ENCODE measurements at regions not wholly inside any gene's neighbourhood (a gene's known extent, or its start where the extent isn't known, plus 50 kb on each side); places are given as distances from the start of the nearest gene placed in this dataset.

DNA sequence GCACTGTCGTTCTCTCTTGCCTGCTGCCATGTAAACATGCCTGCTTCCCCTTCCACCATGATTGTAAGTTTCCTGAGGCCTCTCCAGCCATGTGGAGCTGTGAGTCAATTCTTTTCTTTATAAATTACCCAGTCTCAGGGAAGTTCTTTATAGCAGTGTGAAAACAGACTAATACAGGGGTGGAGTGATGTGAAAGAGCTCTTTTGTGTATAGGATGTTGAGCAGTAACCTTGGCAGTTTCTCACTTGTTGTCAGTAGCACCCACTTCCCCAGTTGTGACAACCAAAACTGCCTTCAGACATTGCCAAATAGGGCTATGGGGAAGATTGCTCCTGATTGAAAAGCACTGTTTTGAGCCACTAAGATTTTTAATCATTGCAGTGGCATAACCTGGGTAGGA is 552.2 kb upstream of the ZNF462 start:
- H3K36me3 ChIP-seq, result no peaks in the 10 kb centered on the region
- no peaks in the 10 kb centered on the region for H3K27me3 ChIP-seq
- no peak overlapping the region for H3K27ac ChIP-seq
- intact Hi-C loops (cut with DNase I; ENCODE audit: low total_unique reads), result no loop called here
- no peak for DNase-seq
- no peak overlapping the region for H3K4me3 ChIP-seq
- no peaks in the 10 kb centered on the region for H3K4me1 ChIP-seq
- TF ChIP-seq CTCF (IDR thresholded peaks at IDR 0.05) (no peak), POLR2A (IDR thresholded peaks at IDR 0.05) (no peak)
- H3K9me3 ChIP-seq, result no peaks in the 10 kb centered on the region

DNA sequence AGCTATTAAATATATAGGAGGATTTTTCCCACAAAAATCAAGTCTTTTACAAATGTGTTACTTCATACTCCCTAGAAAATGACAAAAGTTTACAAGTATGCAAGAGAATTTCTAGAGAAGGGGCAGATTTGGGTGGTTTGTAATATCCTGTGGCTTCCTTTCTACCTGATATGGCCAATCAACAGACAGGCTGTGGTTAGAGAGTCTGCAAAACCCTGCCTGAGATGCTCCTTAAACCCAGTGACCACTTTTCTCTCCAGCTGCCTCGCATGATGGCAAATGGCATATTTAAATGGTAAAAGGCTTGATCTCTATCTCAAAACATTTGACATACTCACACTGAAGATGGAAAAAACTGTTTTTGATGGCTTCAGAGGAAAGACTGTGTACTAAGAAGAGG is 550.1 kb upstream of the ZNF462 start:
- no peaks in the 10 kb centered on the region for H3K9me3 ChIP-seq
- H3K4me1 ChIP-seq, result no peaks in the 10 kb centered on the region
- H3K27me3 ChIP-seq, result no peaks in the 10 kb centered on the region
- intact Hi-C loops (cut with DNase I; ENCODE audit: low total_unique reads), result no loop called here
- TF ChIP-seq POLR2A (IDR thresholded peaks at IDR 0.05) (no peak), CTCF (IDR thresholded peaks at IDR 0.05) (no peak)
- no peak for DNase-seq
- no peak overlapping the region for H3K27ac ChIP-seq
- no peak overlapping the region for H3K4me3 ChIP-seq
- no peaks in the 10 kb centered on the region for H3K36me3 ChIP-seq

GRCh38 chr9:106314476-106314875 is 548.5 kb upstream of the ZNF462 start:
- Histone ChIP-seq H3K9me3 (no peaks in the 10 kb centered on the region), H3K4me3 (no peak overlapping the region), H3K27ac (no peak overlapping the region), H3K4me1 (no peaks in the 10 kb centered on the region), H3K27me3 (no peaks in the 10 kb centered on the region), H3K36me3 (no peaks in the 10 kb centered on the region)
- DNase-seq, result no peak
- intact Hi-C loops (cut with DNase I; ENCODE audit: low total_unique reads), result no loop called here
- TF ChIP-seq CTCF (IDR thresholded peaks at IDR 0.05) (no peak), POLR2A (IDR thresholded peaks at IDR 0.05) (no peak)

GRCh38 chr9:106321394-106322180 is 541.4 kb upstream of the ZNF462 start:
- H3K9me3 ChIP-seq, result no peaks in the 10 kb centered on the region
- no peaks in the 10 kb centered on the region for H3K27me3 ChIP-seq
- H3K4me1 ChIP-seq, result no peaks in the 10 kb centered on the region
- H3K36me3 ChIP-seq, result no peaks in the 10 kb centered on the region
- intact Hi-C loops (cut with DNase I; ENCODE audit: low total_unique reads), result no loop called here
- H3K27ac ChIP-seq, result no peak overlapping the region
- TF ChIP-seq CTCF (IDR thresholded peaks at IDR 0.05) (no peak), POLR2A (IDR thresholded peaks at IDR 0.05) (no peak)
- DNase-seq, result no peak
- H3K4me3 ChIP-seq, result no peak overlapping the region

DNA sequence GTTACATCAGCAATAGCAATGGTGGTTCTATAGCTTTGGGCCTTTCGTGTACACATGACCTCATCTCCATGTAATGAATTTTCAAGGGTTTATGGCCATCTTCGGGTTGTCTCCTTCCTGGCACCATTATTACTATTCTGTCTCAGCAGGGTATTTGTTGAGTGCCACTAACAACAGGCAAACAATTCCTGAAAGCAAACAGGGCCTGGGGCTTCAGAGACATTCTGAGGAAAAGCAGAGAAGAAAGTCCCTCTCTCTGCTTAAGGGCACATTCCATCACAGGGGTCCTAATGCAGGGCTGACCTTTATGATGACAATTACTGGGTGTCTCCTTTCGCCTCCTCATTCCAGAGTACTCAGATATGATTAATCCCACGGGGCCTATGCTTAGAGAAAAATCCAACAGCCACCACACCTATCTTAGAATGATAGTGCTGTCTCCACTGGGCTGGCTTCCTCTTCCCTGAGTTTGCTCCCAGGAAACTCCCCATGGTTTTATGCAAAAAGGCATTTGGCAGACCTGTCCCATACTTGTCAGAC is 540.2 kb upstream of the ZNF462 start:
- no peak for TF ChIP-seq CTCF (IDR thresholded peaks at IDR 0.05)
- no peak for TF ChIP-seq POLR2A (IDR thresholded peaks at IDR 0.05)
- no peaks in the 10 kb centered on the region for H3K9me3 ChIP-seq
- H3K27ac ChIP-seq, result no peak overlapping the region
- H3K4me3 ChIP-seq, result no peak overlapping the region
- H3K27me3 ChIP-seq, result no peaks in the 10 kb centered on the region
- intact Hi-C loops (cut with DNase I; ENCODE audit: low total_unique reads), result no loop called here
- no peaks in the 10 kb centered on the region for H3K4me1 ChIP-seq
- H3K36me3 ChIP-seq, result no peaks in the 10 kb centered on the region
- no peak for DNase-seq

All from uterus (tissue), 3 donors.